ENCODE measurements at regions not wholly inside any gene's neighbourhood (a gene's known extent, or its start where the extent isn't known, plus 50 kb on each side); places are given as distances from the start of the nearest gene placed in this dataset.

- DNase-seq (ENCODE audit: low read depth), result no peak
- no peak for TF ChIP-seq CTCF (conservative IDR thresholded peaks at IDR 0.05; ENCODE audit: low read depth, low read length)
- H3K4me3 ChIP-seq (ENCODE audit: low read depth, low read length), result no peak overlapping the region
Measured at GRCh38 chr5:97489010-97489840, 306.2 kb upstream of the RIOK2 start.

GRCh38 chr5:97494465-97494864 is 311.4 kb upstream of the RIOK2 start:
- no peak for TF ChIP-seq CTCF (conservative IDR thresholded peaks at IDR 0.05; ENCODE audit: low read depth, low read length)
- H3K4me3 ChIP-seq (ENCODE audit: low read depth, low read length), result no peak overlapping the region
- DNase-seq (ENCODE audit: low read depth), result no peak

DNA sequence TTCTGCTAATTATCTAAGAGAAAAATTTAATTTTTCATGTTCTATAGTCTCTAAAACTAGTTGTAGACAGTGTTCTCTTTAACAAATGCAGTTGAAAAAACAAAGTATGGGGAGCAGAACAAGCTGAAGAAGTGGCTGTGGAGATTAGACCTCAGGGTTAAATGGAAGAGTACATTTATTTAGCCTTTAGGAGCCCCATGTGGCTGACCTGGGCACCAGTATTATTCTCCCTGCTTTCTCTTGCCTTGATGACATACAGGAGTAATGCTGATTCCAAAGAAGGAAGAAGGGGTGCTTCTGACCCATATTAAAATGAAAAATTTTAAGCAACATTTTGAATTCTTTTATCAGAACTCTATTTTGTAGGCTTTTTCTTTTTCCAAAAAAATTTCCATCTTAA is 312.3 kb upstream of the RIOK2 start:
- DNase-seq (ENCODE audit: low read depth), result no peak
- no peak overlapping the region for H3K4me3 ChIP-seq (ENCODE audit: low read depth, low read length)
- TF ChIP-seq CTCF (conservative IDR thresholded peaks at IDR 0.05; ENCODE audit: low read depth, low read length), result no peak

DNA sequence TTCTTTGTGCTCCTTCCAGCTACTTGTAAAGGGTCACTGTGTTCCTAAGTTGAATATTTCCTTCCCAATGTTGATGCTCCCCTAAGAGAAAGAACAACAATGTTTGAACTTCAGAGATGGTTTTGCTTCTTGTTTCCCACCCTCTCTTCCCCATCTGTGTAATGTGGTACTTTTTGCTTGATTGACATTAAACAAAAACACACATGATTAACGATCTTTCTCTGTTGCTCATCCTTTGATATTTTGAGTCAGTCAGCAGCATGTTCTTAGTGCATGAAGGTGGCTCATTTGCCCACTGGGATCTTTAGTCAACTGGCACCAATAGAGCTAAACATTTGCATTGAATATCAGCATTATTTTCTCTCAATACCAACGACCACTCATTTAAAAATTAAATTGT is 313.0 kb upstream of the RIOK2 start:
- no peak for TF ChIP-seq CTCF (conservative IDR thresholded peaks at IDR 0.05; ENCODE audit: low read depth, low read length)
- no peak for DNase-seq (ENCODE audit: low read depth)
- no peak overlapping the region for H3K4me3 ChIP-seq (ENCODE audit: low read depth, low read length)

DNA sequence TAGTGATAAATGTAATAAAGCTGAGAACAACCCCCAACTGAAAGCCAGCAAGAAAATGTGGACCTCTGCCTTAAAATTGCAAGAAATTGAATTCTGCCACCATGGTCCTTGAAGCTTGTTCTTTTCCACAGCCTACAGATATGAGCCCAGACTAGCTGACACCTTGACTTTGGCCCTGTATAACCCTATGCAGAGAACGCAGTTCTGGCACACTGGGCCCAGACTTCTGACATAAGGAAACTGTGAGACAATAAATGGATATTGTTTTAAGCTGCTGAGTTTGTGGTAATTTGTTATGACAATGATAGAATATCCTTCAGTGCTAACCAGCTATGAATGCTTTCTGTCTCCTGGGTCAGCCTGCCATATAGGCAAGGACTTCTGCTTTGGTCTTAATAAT is 315.6 kb upstream of the RIOK2 start:
- no peak for DNase-seq (ENCODE audit: low read depth)
- no peak for TF ChIP-seq CTCF (conservative IDR thresholded peaks at IDR 0.05; ENCODE audit: low read depth, low read length)
- no peak overlapping the region for H3K4me3 ChIP-seq (ENCODE audit: low read depth, low read length)

- no peak overlapping the region for H3K4me3 ChIP-seq (ENCODE audit: low read depth, low read length)
- no peak for TF ChIP-seq CTCF (conservative IDR thresholded peaks at IDR 0.05; ENCODE audit: low read depth, low read length)
- no peak for DNase-seq (ENCODE audit: low read depth)
Measured at GRCh38 chr5:97499605-97500004, 316.6 kb upstream of the RIOK2 start.
